Brain microvascular endothelial cell (primary cell): ENCODE measurements at regions not wholly inside any gene's neighbourhood (a gene's known extent, or its start where the extent isn't known, plus 50 kb on each side); places are given as distances from the start of the nearest gene placed in this dataset.

Source experiments
- DNase-seq: peaks from one replicate; pipeline ENCODE4 v3.0.0-alpha.2; 2020
- H3K27ac ChIP-seq: fragments of 250-450 bp; sonication (Bioruptor Pico); 2 replicates; pipeline ENCODE4 v1.5.1; 2020; ENCODE audit warnings: mild to moderate bottlenecking, moderate library complexity
- H3K27me3 ChIP-seq: fragments of 250-450 bp; sonication (Bioruptor Pico); replicated peaks from 2 replicates; pipeline ENCODE4 v1.5.1; 2020; ENCODE audit warnings: mild to moderate bottlenecking
- H3K36me3 ChIP-seq: fragments of 250-450 bp; sonication (Bioruptor Pico); replicated peaks from 2 replicates; pipeline ENCODE4 v1.5.1; 2020; ENCODE audit warnings: mild to moderate bottlenecking
- H3K4me3 ChIP-seq: 2 replicates; pipeline ENCODE4 v1.5.1; 2011; ENCODE audit warnings: low read depth, mild to moderate bottlenecking, control low read depth, low read length, moderate library complexity
- in situ Hi-C: cut with HindIII; loops from 2 replicates; pipeline ENCODE4 v1.10.0; 2017; ENCODE audit warnings: low sequenced_read_pairs, low pct_ligation_motif_present
- TF ChIP-seq, protein P1 (sequence below): IDR thresholded peaks from 2 replicates; pipeline ENCODE4 v1.5.1; 2011; ENCODE audit warnings: low read depth, mild to moderate bottlenecking, moderate library complexity, low read length, control low read depth, inconsistent platforms; ENCODE audit errors: missing control alignments

DNA sequence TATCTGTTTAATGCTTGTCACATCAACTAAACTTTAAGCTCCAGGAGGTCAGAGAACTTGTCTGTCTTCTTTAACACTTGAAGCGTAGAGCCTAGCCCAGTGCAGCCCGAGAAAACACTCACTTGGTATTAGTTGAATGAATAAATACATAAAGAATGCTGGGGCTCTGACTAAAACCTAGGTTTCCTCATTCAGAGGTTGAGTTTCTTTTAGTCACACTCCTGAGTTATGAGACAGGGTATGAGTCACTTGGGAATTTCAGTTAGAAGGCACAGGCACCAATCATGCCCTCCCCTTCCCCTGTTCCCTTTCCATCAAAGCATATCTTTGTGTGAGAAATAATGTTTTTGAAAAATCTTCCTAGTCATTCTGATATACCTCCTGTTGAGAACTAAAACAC, 589.8 kb upstream of the DPPA4 start:
- Histone ChIP-seq H3K4me3 (no peak overlapping the region), H3K27me3 (no peaks in the 10 kb centered on the region), H3K36me3 (no peaks in the 10 kb centered on the region), H3K27ac (peak overlapping the region; percentile 88)
- DNase-seq: peak; percentile 96
- TF ChIP-seq, protein P1, sequence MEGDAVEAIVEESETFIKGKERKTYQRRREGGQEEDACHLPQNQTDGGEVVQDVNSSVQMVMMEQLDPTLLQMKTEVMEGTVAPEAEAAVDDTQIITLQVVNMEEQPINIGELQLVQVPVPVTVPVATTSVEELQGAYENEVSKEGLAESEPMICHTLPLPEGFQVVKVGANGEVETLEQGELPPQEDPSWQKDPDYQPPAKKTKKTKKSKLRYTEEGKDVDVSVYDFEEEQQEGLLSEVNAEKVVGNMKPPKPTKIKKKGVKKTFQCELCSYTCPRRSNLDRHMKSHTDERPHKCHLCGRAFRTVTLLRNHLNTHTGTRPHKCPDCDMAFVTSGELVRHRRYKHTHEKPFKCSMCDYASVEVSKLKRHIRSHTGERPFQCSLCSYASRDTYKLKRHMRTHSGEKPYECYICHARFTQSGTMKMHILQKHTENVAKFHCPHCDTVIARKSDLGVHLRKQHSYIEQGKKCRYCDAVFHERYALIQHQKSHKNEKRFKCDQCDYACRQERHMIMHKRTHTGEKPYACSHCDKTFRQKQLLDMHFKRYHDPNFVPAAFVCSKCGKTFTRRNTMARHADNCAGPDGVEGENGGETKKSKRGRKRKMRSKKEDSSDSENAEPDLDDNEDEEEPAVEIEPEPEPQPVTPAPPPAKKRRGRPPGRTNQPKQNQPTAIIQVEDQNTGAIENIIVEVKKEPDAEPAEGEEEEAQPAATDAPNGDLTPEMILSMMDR: no peak
- in situ Hi-C loops: no loop called here

DNA sequence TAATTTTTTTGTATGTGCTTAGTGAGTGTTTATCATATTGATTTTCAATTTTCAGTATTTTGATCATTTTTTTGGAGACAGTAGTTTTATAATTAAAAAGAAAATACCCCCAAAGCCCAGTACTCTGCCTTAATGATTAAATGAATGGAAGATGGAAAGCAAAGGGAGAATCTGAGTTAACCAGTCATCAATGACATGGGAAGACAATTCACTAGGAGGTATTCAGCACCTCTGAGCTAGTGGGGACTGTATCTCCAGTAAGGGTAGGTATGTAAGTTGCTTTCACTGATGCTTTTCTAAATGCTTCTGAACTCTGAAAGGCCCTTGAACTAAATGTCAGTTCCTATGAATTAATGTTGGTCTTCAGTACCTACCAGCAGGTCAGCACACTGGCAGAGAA, 590.4 kb upstream of the DPPA4 start:
- no peaks in the 10 kb centered on the region for H3K27me3 ChIP-seq
- TF ChIP-seq, protein P1: no peak
- H3K36me3 ChIP-seq: no peaks in the 10 kb centered on the region
- DNase-seq: no peak
- H3K4me3 ChIP-seq: no peak overlapping the region
- in situ Hi-C loops: no loop called here
- peak overlapping the region; percentile 86 for H3K27ac ChIP-seq

DNA sequence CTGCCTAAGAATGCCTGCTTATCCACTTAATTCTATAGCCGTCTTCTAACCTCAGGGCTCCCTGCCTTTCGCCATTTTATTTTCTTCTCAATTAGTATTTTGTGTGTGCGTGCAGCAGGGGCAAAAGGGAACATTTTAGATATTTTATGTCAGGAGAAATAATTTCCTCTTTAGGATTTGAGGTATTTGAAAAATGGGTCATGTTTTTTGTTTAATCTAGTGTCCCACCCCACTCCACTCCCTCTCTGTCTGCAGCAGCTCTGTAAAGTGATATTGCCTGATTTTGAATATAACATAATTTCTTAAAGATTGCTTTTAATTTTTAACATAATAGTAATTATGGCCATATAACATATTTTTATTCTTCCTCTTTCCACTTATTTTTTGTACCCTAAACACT, 593.2 kb upstream of the DPPA4 start:
- in situ Hi-C loops: no loop called here
- TF ChIP-seq, protein P1: no peak
- Histone ChIP-seq H3K36me3 (no peaks in the 10 kb centered on the region), H3K27me3 (no peaks in the 10 kb centered on the region), H3K27ac (no peak overlapping the region), H3K4me3 (no peak overlapping the region)
- no peak for DNase-seq

- TF ChIP-seq, protein P1: no peak
- in situ Hi-C loops: no loop called here
- no peak overlapping the region for H3K27ac ChIP-seq
- no peak for DNase-seq
- H3K36me3 ChIP-seq: no peaks in the 10 kb centered on the region
- no peaks in the 10 kb centered on the region for H3K27me3 ChIP-seq
- no peak overlapping the region for H3K4me3 ChIP-seq
These were observed 596.2 kb upstream of the DPPA4 start for GRCh38 chr3:109933576-109933975.

DNA sequence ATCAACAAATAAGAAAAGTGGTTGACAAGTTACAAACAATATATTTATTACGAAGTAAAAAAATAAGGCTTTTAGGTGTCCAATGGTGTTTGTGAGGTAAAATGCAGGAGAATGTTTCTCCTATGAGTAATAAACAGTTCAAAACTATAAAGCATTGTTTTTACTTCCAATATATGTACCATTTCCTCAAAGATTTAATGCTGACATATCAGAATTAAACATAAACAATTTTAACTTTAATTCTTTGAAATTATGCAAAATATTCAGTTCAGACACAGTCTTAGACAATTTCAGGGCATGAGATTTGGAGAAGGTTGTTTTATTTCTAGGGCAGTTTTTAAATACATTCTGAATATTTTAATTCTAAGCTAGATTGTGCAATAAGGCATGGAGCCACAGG, 602.5 kb upstream of the DPPA4 start:
- TF ChIP-seq, protein P1: no peak
- H3K4me3 ChIP-seq: no peak overlapping the region
- H3K27ac ChIP-seq: no peak overlapping the region
- H3K36me3 ChIP-seq: no peaks in the 10 kb centered on the region
- in situ Hi-C loops: no loop called here
- H3K27me3 ChIP-seq: no peaks in the 10 kb centered on the region
- no peak for DNase-seq

- no peak overlapping the region for H3K4me3 ChIP-seq
- in situ Hi-C loops: no loop called here
- TF ChIP-seq, protein P1: no peak
- H3K27ac ChIP-seq: no peak overlapping the region
- no peaks in the 10 kb centered on the region for H3K27me3 ChIP-seq
- no peaks in the 10 kb centered on the region for H3K36me3 ChIP-seq
- DNase-seq: no peak
These were observed 605.8 kb upstream of the DPPA4 start for GRCh38 chr3:109943181-109943580.
